Effector memory CD8-positive, alpha-beta T cell (primary cell): ENCODE measurements at regions not wholly inside any gene's neighbourhood (a gene's known extent, or its start where the extent isn't known, plus 50 kb on each side); places are given as distances from the start of the nearest gene placed in this dataset.
A peak's percentile ranks its signal among the peaks of the same experiment; 100 is the strongest.
"Not testable (repeated sequence)": the region's sequence is repeated elsewhere in the genome, so short reads cannot be mapped to it uniquely, and the experiment has no call there.

Source experiments
- ATAC-seq: fragments of 150-1000 bp; cut with Tn5 transposase; replicated peaks from 2 replicates; pipeline ENCODE4 v1.10.0; 2021; ENCODE audit warnings: mild to moderate bottlenecking, moderate library complexity
- DNase-seq, 3 experiments: peaks; one replicate each; pipeline ENCODE4 v3.0.0; 2021
- H3K27ac Mint-ChIP-seq, 2 donors: one replicate each; pipeline ENCODE4 v1.8.0; 2022; ENCODE audit warnings: mild to moderate bottlenecking in 2 of 2, mixed read lengths in 2 of 2, moderate library complexity in 2 of 2
- H3K27me3 Mint-ChIP-seq, 2 donors: one replicate each; pipeline ENCODE4 v1.8.0; 2022; ENCODE audit warnings: mixed read lengths in 2 of 2
- H3K36me3 Mint-ChIP-seq: one replicate; pipeline ENCODE4 v1.8.0; 2022; ENCODE audit warnings: mild to moderate bottlenecking, moderate library complexity, mixed read lengths; ENCODE audit not compliant: insufficient read depth
- H3K4me1 Mint-ChIP-seq, 2 donors: one replicate each; pipeline ENCODE4 v1.8.0; 2022; ENCODE audit warnings: low read depth in 2 of 2, mixed read lengths in 2 of 2
- H3K4me3 Mint-ChIP-seq, 2 donors: one replicate each; pipeline ENCODE4 v1.8.0; 2022; ENCODE audit warnings: mild to moderate bottlenecking in 2 of 2, mixed read lengths in 2 of 2, moderate library complexity in 2 of 2
- H3K9me3 Mint-ChIP-seq, 2 donors: one replicate each; pipeline ENCODE4 v1.8.0; 2022; ENCODE audit warnings: mixed read lengths in 2 of 2

GRCh38 chr19:28634837-28635236 is 578.1 kb downstream of the UQCRFS1 start:
- DNase-seq = no peak
- H3K4me3 Mint-ChIP-seq = no peak overlapping the region
- H3K4me1 Mint-ChIP-seq = peaks cover 9 to 24% of the 10 kb centered on the region in 2 donors
- no peaks in the 10 kb centered on the region for H3K27me3 Mint-ChIP-seq
- H3K36me3 Mint-ChIP-seq = no peaks in the 10 kb centered on the region
- ATAC-seq = no peak
- no peak overlapping the region for H3K27ac Mint-ChIP-seq
- peaks cover 0 to 7% of the 10 kb centered on the region in 2 donors for H3K9me3 Mint-ChIP-seq

DNA sequence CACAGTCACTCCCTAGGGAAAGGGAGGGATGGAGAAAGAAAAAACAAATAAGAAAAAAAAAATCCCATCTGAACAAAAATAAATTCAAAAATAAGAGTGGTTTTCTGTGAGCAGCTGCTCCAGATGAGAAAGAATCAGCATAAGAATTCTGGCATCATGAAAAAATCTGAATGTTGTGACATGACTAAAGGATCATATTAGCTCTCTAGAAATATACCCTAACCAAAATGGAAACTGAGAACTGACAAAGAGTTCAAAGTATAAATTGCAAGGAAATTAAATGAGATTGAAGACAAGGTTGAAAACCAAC is 579.0 kb downstream of the UQCRFS1 start:
- Mint-ChIP-seq H3K9me3 (peaks cover 0 to 7% of the 10 kb centered on the region in 2 donors), H3K36me3 (no peaks in the 10 kb centered on the region), H3K27ac (no peak overlapping the region), H3K27me3 (no peaks in the 10 kb centered on the region), H3K4me1 (peaks cover 9 to 24% of the 10 kb centered on the region in 2 donors), H3K4me3 (no peak overlapping the region)
- DNase-seq (no peak), ATAC-seq (no peak)

DNA sequence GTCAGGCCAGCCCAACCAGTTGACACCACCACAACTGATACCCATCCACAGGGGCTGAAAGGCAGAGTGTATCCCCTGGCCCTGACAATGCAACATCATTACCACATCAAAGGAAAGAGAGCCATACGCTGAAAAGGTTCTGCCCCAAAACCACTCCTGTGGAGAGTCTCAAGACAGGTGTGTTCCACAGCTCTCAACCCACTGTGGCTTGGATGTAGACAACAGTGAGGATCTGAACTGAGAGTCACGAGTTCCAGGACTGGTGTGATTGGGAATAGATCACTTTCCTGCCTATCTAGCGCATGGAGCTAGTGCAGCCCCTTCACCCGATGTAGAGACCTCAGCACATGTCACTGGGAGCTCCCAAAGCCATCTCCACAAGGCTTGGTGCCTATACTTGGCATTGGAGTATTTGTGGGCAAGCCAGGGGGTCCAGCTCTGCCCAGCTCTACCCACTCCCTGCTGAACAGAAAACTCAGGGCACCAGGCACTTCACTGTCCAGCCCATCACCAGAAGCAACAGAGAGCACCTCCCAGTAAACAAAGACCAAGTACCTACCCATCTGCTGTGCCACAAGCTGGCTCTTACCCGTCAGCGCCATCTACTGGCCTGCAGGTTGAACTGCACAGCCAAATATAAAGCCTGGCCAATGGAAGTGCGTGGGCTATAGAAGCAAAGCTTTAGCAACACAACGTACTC is 579.5 kb downstream of the UQCRFS1 start:
- ATAC-seq = peak; percentile 64
- peak overlapping the region; percentile 38 to 78 for H3K27ac Mint-ChIP-seq
- peaks cover 9 to 24% of the 10 kb centered on the region in 2 donors for H3K4me1 Mint-ChIP-seq
- peak overlapping the region in 1 of 2 donors; percentile 38 for H3K4me3 Mint-ChIP-seq
- DNase-seq = peak; percentile 4 to 54 (median 34)
- H3K9me3 Mint-ChIP-seq = peaks cover 0 to 7% of the 10 kb centered on the region in 2 donors
- H3K36me3 Mint-ChIP-seq = no peaks in the 10 kb centered on the region
- H3K27me3 Mint-ChIP-seq = no peaks in the 10 kb centered on the region

DNA sequence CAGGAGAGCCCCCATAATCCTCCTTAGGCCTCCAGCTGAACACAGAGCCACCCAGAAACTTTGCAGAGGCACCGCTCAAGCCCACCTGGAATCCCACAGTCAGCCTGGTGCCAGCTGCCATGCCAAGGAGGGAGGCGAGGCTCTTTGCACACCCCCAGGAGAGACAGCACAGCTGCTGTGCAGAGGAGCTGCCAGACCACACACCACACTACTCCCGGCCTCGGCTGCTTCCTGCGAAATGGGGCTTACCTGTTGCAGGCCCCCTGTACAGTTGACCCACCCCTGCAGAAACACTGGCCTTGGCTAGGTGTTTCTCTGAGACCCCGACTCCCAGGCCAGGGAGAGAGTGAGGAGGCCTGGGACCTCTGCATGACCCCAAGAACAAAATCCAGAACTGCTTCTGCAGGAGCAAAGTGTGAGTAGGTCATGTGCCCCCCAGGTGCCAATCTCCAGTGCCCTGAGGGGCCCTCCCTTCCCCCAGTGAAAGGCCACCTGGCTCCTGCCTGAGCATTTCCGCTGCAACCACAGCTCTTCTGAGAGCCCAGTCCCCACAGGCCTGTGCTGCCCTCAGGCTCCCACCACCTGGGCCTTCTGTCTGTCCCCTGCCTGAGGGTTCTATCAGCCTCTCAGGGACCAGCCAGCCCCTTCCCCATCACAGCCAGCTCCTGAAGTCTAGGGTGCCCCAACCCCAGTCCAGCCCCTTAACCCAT is 580.4 kb downstream of the UQCRFS1 start:
- H3K36me3 Mint-ChIP-seq = no peaks in the 10 kb centered on the region
- H3K27me3 Mint-ChIP-seq = no peaks in the 10 kb centered on the region
- peaks cover 9 to 24% of the 10 kb centered on the region in 2 donors for H3K4me1 Mint-ChIP-seq
- H3K4me3 Mint-ChIP-seq = peak overlapping the region; percentile 12 to 38
- H3K27ac Mint-ChIP-seq = peak overlapping the region; percentile 38 to 78
- DNase-seq = peak in 1 of 3 experiments; percentile 4
- peak; percentile 49 for ATAC-seq
- H3K9me3 Mint-ChIP-seq = peaks cover 1 to 15% of the 10 kb centered on the region in 2 donors

DNA sequence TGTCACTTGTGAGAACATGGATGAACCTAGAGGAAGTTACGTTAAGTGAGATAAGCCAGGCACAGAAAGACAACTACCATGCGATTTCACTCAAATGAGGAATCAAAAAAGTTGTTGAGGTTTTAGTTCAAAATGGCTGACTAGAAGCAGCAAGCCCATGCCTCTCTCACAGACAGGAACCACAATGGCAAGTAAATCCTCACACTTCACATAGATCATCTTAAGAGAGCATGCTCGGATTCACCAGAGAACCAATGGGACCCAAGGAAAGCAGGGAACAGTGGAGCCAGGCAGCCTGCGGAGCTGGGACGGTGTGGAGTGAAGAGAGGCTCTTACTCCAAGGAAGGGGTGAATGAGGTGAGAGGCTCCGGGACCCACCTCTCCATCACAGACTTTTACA is 581.0 kb downstream of the UQCRFS1 start:
- ATAC-seq (no peak), DNase-seq (no peak)
- Mint-ChIP-seq H3K4me1 (peaks cover 9 to 24% of the 10 kb centered on the region in 2 donors), H3K27me3 (no peaks in the 10 kb centered on the region), H3K9me3 (peaks cover 2 to 16% of the 10 kb centered on the region in 2 donors), H3K36me3 (no peaks in the 10 kb centered on the region), H3K27ac (peak overlapping the region; percentile 38 to 78), H3K4me3 (peak overlapping the region in 1 of 2 donors; percentile 38)

DNA sequence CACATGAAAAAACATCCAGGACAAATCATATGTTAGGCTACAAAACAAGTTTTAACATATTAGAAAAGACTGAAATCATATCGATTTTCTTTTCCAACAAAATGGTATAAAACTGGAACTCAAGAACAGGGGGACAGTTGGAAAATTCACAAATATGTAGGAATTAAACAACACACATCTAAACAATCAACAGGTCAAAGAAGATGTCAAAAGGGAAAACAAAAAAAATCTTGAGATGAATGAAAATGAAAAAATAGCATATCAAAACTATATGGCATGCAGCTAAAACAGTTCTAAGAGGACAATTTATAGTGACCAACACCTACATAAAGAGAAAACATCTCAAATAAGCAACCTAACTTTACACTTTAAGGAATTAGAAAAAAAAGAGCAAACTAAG is 585.3 kb downstream of the UQCRFS1 start:
- H3K27me3 Mint-ChIP-seq = no peaks in the 10 kb centered on the region
- no peak overlapping the region for H3K27ac Mint-ChIP-seq
- H3K4me3 Mint-ChIP-seq = no peak overlapping the region
- no peaks in the 10 kb centered on the region for H3K36me3 Mint-ChIP-seq
- H3K9me3 Mint-ChIP-seq = peaks cover 6 to 9% of the 10 kb centered on the region in 2 donors
- ATAC-seq (no peak), DNase-seq (no peak)
- H3K4me1 Mint-ChIP-seq = peaks cover 5 to 12% of the 10 kb centered on the region in 2 donors

DNA sequence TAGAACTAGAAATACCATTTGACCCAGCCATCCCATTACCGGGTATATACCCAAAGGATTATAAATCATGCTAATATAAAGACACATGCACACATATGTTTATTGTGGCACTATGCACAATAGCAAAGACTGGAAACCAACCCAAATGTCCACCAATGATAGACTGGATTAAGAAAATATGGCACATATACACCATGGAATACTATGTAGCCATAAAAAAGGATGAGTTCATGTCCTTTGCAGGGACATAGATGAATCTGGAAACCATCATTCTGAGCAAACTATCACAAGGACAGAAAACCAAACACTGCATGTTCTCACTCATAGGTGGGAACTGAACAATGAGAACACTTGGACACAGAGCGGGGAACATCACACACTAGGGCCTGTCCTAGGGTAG is 586.5 kb downstream of the UQCRFS1 start:
- H3K27me3 Mint-ChIP-seq, DNase-seq, ATAC-seq, H3K4me1 Mint-ChIP-seq, H3K4me3 Mint-ChIP-seq, H3K27ac Mint-ChIP-seq, H3K9me3 Mint-ChIP-seq, H3K36me3 Mint-ChIP-seq: not testable (repeated sequence)

DNA sequence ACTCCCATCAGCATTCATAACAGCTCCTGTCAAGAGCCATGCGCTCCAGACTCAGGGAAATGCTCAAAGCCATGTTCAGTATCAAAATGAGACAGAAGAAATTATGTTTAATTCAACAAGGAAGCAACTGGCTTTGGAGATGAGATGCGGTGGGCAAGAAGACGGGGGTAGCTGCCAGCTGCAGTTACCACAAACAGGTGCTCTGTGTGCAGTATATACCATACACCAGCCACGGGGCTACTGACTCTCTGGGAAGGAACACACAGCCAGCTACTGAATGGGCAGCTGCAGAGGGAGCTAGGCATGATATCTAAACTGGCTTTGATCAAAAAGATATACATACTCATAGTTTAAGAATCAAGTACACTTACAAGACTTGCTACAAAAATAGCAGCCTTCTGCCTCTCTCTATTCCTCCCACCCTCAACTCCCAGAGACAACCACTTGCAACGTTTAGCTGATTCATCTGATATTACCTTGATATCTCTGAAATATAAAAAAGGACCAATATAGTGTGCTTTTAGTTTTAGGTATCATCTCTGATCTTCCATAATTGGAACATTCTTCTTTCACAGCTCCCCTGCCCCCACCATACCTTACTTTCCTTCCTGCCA is 593.0 kb downstream of the UQCRFS1 start:
- H3K4me1 Mint-ChIP-seq = no peaks in the 10 kb centered on the region
- no peak for ATAC-seq
- peaks cover 0 to 10% of the 10 kb centered on the region in 2 donors for H3K9me3 Mint-ChIP-seq
- no peak for DNase-seq
- H3K4me3 Mint-ChIP-seq = no peak overlapping the region
- H3K27ac Mint-ChIP-seq = no peak overlapping the region
- no peaks in the 10 kb centered on the region for H3K36me3 Mint-ChIP-seq
- H3K27me3 Mint-ChIP-seq = no peaks in the 10 kb centered on the region

- H3K27ac Mint-ChIP-seq = no peak overlapping the region
- H3K36me3 Mint-ChIP-seq = no peaks in the 10 kb centered on the region
- ATAC-seq = no peak
- no peak for DNase-seq
- no peaks in the 10 kb centered on the region for H3K4me1 Mint-ChIP-seq
- no peak overlapping the region for H3K4me3 Mint-ChIP-seq
- no peaks in the 10 kb centered on the region for H3K27me3 Mint-ChIP-seq
- peaks cover 2 to 16% of the 10 kb centered on the region in 2 donors for H3K9me3 Mint-ChIP-seq
Measured at GRCh38 chr19:28618504-28618903, 594.4 kb downstream of the UQCRFS1 start.

DNA sequence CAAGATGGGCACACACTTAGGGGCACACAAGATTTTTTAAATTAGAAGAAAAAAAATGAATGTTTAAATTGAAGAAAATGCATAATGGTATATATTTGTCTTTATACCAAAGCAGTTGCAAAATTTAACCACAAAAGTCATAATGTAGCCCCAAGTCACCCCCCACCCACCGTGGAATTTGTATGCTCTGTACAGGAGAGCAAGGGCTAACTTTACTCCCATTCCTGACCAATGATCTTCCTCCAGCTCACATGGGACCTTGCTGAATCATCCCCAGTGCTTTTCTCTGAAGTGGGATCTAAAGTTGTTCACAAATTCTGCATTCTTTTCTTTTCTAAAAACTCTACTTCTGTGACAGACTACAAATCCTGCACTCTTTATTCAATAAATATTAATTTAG is 597.0 kb downstream of the UQCRFS1 start:
- Mint-ChIP-seq H3K4me1 (no peaks in the 10 kb centered on the region), H3K9me3 (peaks cover 2 to 16% of the 10 kb centered on the region in 2 donors), H3K27ac (no peak overlapping the region), H3K27me3 (no peaks in the 10 kb centered on the region), H3K36me3 (no peaks in the 10 kb centered on the region), H3K4me3 (no peak overlapping the region)
- ATAC-seq (no peak), DNase-seq (no peak)

DNA sequence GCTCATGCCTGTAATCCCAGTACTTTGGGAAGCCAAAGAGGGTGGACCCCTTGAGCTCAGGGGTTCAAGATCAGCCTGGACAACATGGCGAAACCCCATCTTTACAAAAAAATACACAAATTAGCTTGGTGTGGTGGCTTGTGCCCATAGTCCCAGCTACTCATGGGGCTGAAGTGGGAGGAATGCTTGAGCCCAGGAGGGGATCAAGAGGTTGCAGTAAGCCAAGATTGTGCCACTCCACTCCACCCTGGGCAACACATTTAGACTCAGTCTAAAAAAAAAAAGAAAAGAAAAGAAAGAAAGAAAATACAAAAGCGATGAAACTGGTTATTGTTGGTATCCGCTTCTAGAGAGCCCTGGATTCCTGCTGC is 597.4 kb downstream of the UQCRFS1 start:
- H3K4me1 Mint-ChIP-seq = no peaks in the 10 kb centered on the region
- H3K4me3 Mint-ChIP-seq = no peak overlapping the region
- no peaks in the 10 kb centered on the region for H3K27me3 Mint-ChIP-seq
- H3K9me3 Mint-ChIP-seq = peaks cover 2 to 16% of the 10 kb centered on the region in 2 donors
- ATAC-seq = no peak
- DNase-seq = no peak
- no peak overlapping the region for H3K27ac Mint-ChIP-seq
- no peaks in the 10 kb centered on the region for H3K36me3 Mint-ChIP-seq

- peaks cover 2 to 16% of the 10 kb centered on the region in 2 donors for H3K9me3 Mint-ChIP-seq
- no peak overlapping the region for H3K27ac Mint-ChIP-seq
- no peaks in the 10 kb centered on the region for H3K36me3 Mint-ChIP-seq
- DNase-seq (no peak), ATAC-seq (no peak)
- no peaks in the 10 kb centered on the region for H3K27me3 Mint-ChIP-seq
- no peak overlapping the region for H3K4me3 Mint-ChIP-seq
- no peaks in the 10 kb centered on the region for H3K4me1 Mint-ChIP-seq
Measured at GRCh38 chr19:28614634-28615545, 598.1 kb downstream of the UQCRFS1 start.

DNA sequence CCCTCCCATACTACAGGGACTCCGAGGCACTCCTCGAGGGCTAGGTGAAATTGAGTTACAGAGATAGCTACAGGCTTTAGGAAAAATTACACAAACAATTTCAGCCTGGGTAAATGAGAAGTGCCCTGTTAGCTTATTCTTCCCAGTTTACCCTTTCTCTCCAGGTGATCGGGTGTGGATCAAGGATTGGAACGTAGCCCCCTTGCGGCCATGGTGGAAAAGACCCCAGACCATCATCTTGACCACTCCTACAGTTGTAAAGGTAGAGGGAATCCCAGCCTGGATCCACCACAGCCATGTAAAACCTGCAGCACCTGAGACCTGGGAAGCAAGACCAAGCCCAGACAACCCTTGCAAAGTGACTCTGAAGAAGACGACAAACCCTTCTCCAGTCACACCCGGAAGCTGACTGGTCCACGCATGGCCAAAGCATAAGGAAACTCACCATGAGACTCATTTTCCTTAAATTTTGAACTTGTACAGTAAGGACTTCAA is 600.6 kb downstream of the UQCRFS1 start:
- no peak for ATAC-seq
- Mint-ChIP-seq H3K36me3 (no peaks in the 10 kb centered on the region), H3K27ac (no peak overlapping the region), H3K27me3 (no peaks in the 10 kb centered on the region), H3K9me3 (peaks cover 2 to 11% of the 10 kb centered on the region in 2 donors), H3K4me1 (no peaks in the 10 kb centered on the region), H3K4me3 (no peak overlapping the region)
- no peak for DNase-seq
